A204.1 (cell line): ENCODE measurements at regions not wholly inside any gene's neighbourhood (a gene's known extent, or its start where the extent isn't known, plus 50 kb on each side); places are given as distances from the start of the nearest gene placed in this dataset.

Experiments used
- FAIRE-seq: peaks from 2 replicates; lab custom pipeline; 2012; peaks lifted over from hg19 to GRCh38; lab: Jason Lieb, UNC

- FAIRE-seq: no peak
These were observed 537.3 kb upstream of the TGFBR2 start for GRCh38 chr3:30069056-30069455.

- FAIRE-seq: no peak
These were observed 533.4 kb upstream of the TGFBR2 start for GRCh38 chr3:30073040-30073439.

GRCh38 chr3:30073622-30074021 is 532.8 kb upstream of the TGFBR2 start:
- FAIRE-seq: no peak

- no peak for FAIRE-seq
These were observed 530.9 kb upstream of the TGFBR2 start for GRCh38 chr3:30075514-30075913.

GRCh38 chr3:30076899-30077298 is 529.5 kb upstream of the TGFBR2 start:
- FAIRE-seq: no peak

GRCh38 chr3:30077746-30078145 is 528.7 kb upstream of the TGFBR2 start:
- FAIRE-seq: no peak

- FAIRE-seq: no peak
These were observed 527.7 kb upstream of the TGFBR2 start for GRCh38 chr3:30078736-30079135.

GRCh38 chr3:30081904-30082303 is 524.5 kb upstream of the TGFBR2 start:
- FAIRE-seq: no peak

GRCh38 chr3:30082652-30083051 is 523.7 kb upstream of the TGFBR2 start:
- no peak for FAIRE-seq

- FAIRE-seq: no peak
These were observed 523.1 kb upstream of the TGFBR2 start for GRCh38 chr3:30083315-30083714.

GRCh38 chr3:30084316-30084715 is 522.1 kb upstream of the TGFBR2 start:
- FAIRE-seq: no peak

GRCh38 chr3:30084971-30085403 is 521.4 kb upstream of the TGFBR2 start:
- no peak for FAIRE-seq

GRCh38 chr3:30085486-30085885 is 520.9 kb upstream of the TGFBR2 start:
- no peak for FAIRE-seq

GRCh38 chr3:30091686-30092085 is 514.7 kb upstream of the TGFBR2 start:
- no peak for FAIRE-seq

- FAIRE-seq: no peak
These were observed 509.3 kb upstream of the TGFBR2 start for GRCh38 chr3:30097022-30097650.

- no peak for FAIRE-seq
These were observed 508.2 kb upstream of the TGFBR2 start for GRCh38 chr3:30098243-30098642.

- no peak for FAIRE-seq
These were observed 507.5 kb upstream of the TGFBR2 start for GRCh38 chr3:30098653-30099455.

- no peak for FAIRE-seq
These were observed 504.0 kb upstream of the TGFBR2 start for GRCh38 chr3:30102356-30102755.

- no peak for FAIRE-seq
These were observed 503.2 kb upstream of the TGFBR2 start for GRCh38 chr3:30103186-30103585.

GRCh38 chr3:30107531-30107930 is 498.9 kb upstream of the TGFBR2 start:
- no peak for FAIRE-seq

GRCh38 chr3:30112411-30112810 is 494.0 kb upstream of the TGFBR2 start:
- FAIRE-seq: no peak

GRCh38 chr3:30112902-30113484 is 493.4 kb upstream of the TGFBR2 start:
- FAIRE-seq: no peak

- no peak for FAIRE-seq
These were observed 492.5 kb upstream of the TGFBR2 start for GRCh38 chr3:30113906-30114305.

GRCh38 chr3:30114918-30115317 is 491.5 kb upstream of the TGFBR2 start:
- no peak for FAIRE-seq
